GM21515 (cell line): ENCODE measurements at regions not wholly inside any gene's neighbourhood (a gene's known extent, or its start where the extent isn't known, plus 50 kb on each side); places are given as distances from the start of the nearest gene placed in this dataset.

Experiments
- ATAC-seq: cut with Tn5 transposase; IDR thresholded peaks from one replicate; pipeline ENCODE4 v1.9.1; 2021; ENCODE audit not compliant: unreplicated experiment

DNA sequence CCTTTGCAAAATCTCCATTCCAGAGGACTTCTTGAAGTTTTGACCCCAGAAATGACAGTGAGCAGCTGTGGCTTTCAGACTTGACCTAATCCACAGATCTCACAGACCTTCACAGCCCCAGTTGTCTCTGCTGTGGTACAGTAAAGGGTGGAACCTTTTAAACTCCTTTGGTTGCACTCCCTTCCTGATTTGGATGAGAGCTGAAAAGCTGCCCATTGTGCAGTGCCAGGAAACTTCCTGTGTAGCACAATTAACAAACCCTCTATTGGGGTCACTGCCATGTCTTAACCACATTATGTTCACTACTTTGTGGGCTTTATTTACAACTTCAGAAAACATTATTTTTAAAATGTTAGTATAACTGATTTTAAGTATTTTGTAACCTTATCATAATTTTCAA, 56.7 kb upstream of the PCSK5 start:
- ATAC-seq = no peak

DNA sequence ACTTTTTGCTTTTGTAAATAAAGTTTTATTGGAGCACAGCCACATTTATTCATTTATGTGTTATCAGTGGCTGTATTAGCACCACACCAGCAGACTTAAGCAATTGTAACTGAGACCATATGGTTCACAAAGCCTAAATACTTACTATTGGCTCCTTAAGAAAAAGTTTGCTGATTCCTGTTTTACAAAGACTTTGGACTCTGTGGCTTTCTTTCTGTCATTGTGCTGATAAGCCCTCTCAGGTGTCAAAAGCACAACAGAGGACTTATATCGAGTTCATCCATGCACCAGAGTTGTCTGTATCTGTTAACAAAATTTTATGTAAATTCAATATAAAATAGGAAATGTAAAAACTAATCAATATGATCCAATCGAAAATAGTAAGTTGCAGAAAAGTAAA, 55.6 kb upstream of the PCSK5 start:
- ATAC-seq = no peak
